ENCODE measurements at regions not wholly inside any gene's neighbourhood (a gene's known extent, or its start where the extent isn't known, plus 50 kb on each side); places are given as distances from the start of the nearest gene placed in this dataset.

- H3K9me3 ChIP-seq (replicated peaks; ENCODE audit: control insufficient read depth, insufficient read depth, low read length), result no peaks in the 10 kb centered on the region
- H3K79me2 ChIP-seq (ENCODE audit: control insufficient read depth, insufficient read depth, low read length), result no peaks in the 10 kb centered on the region
- DNase-seq (ENCODE audit: low read depth, low spot score) (no peak), FAIRE-seq (no peak), ATAC-seq (no peak)
- intact Hi-C loops (cut with micrococcal nuclease; ENCODE audit: unreplicated experiment) (no loop called here), in situ Hi-C loops (cut with MboI) (no loop called here)
- TF ChIP-seq ZNF592 (IDR thresholded peaks at IDR 0.05), result no peak
- TF ChIP-seq POLR2A (IDR thresholded peaks at IDR 0.05; ENCODE audit: low read depth, low read length), result no peak
- TF ChIP-seq SMAD5 (IDR thresholded peaks at IDR 0.05; ENCODE audit: low read depth), result no peak
- no peak for TF ChIP-seq BCL11A (IDR thresholded peaks at IDR 0.05; ENCODE audit: low read depth, low read length)
- POLR2A ChIA-PET, result no interaction called here
- no peak overlapping the region for H3K4me3 ChIP-seq
- H3K27me3 ChIP-seq (replicated peaks in 1 of 2; ENCODE audit: control insufficient read depth in 2 of 2, insufficient read depth in 2 of 2, low read length in 1 of 2), result no peaks in the 10 kb centered on the region
- H4K20me1 ChIP-seq (ENCODE audit: control insufficient read depth, insufficient read depth), result no peaks in the 10 kb centered on the region
- no peaks in the 10 kb centered on the region for H3K4me1 ChIP-seq (ENCODE audit: control insufficient read depth, insufficient read depth, low read length)
- CTCF ChIA-PET, result no interaction called here
- RAD21 ChIA-PET (ENCODE audit: unreplicated experiment), result no interaction called here
- H3K9ac ChIP-seq (ENCODE audit: control insufficient read depth, insufficient read depth, low read length), result no peak overlapping the region
- H3K36me3 ChIP-seq (ENCODE audit: control insufficient read depth in 2 of 2, insufficient read depth in 2 of 2, low read length in 1 of 2), result no peaks in the 10 kb centered on the region
- no peak overlapping the region for H3K4me2 ChIP-seq (ENCODE audit: control insufficient read depth, insufficient read depth)
- WGBS (ENCODE audit: insufficient coverage, insufficient replicate concordance, low lambda C conversion rate, missing lambda C conversion rate), result 48% methylated on average over 1 of the region's 1 CpG
- no TSS peak for BruUV-seq (replicated peaks)
- H2AFZ ChIP-seq (ENCODE audit: control insufficient read depth, low read depth, low read length), result no peak overlapping the region
- SMC1A ChIA-PET (ENCODE audit: uncharacterized antibody, unreplicated experiment), result no interaction called here
- H3K27ac ChIP-seq (ENCODE audit: control insufficient read depth, insufficient read depth), result no peak overlapping the region
Measured at GRCh38 chr6:16930432-16930831, 169.2 kb upstream of the ATXN1 start.

- FAIRE-seq (no peak), DNase-seq (ENCODE audit: low read depth, low spot score) (no peak), ATAC-seq (no peak)
- Histone ChIP-seq H3K9me3 (replicated peaks; ENCODE audit: control insufficient read depth, insufficient read depth, low read length) (no peaks in the 10 kb centered on the region), H3K36me3 (ENCODE audit: control insufficient read depth in 2 of 2, insufficient read depth in 2 of 2, low read length in 1 of 2) (no peaks in the 10 kb centered on the region), H3K4me1 (ENCODE audit: control insufficient read depth, insufficient read depth, low read length) (no peaks in the 10 kb centered on the region), H3K9ac (ENCODE audit: control insufficient read depth, insufficient read depth, low read length) (no peak overlapping the region), H3K4me2 (ENCODE audit: control insufficient read depth, insufficient read depth) (no peak overlapping the region), H4K20me1 (ENCODE audit: control insufficient read depth, insufficient read depth) (no peaks in the 10 kb centered on the region), H3K4me3 (no peak overlapping the region), H3K27me3 (replicated peaks in 1 of 2; ENCODE audit: control insufficient read depth in 2 of 2, insufficient read depth in 2 of 2, low read length in 1 of 2) (no peaks in the 10 kb centered on the region), H2AFZ (ENCODE audit: control insufficient read depth, low read depth, low read length) (no peak overlapping the region), H3K27ac (ENCODE audit: control insufficient read depth, insufficient read depth) (no peak overlapping the region), H3K79me2 (ENCODE audit: control insufficient read depth, insufficient read depth, low read length) (no peaks in the 10 kb centered on the region)
- no TSS peak for BruUV-seq (replicated peaks)
- in situ Hi-C loops (cut with MboI) (no loop called here), intact Hi-C loops (cut with micrococcal nuclease; ENCODE audit: unreplicated experiment) (no loop called here)
- ChIA-PET SMC1A (ENCODE audit: uncharacterized antibody, unreplicated experiment) (no interaction called here), POLR2A (no interaction called here), RAD21 (ENCODE audit: unreplicated experiment) (no interaction called here), CTCF (interaction anchor here (0.7 kb wide), 1 partner anchor 12 kb away, joined by 3 read pairs; no protein-coding TSS in a partner anchor)
- TF ChIP-seq ZNF384 (IDR thresholded peaks at IDR 0.05; ENCODE audit: borderline replicate concordance, low read depth, low read length) (no peak), LARP7 (IDR thresholded peaks at IDR 0.05) (no peak), IRF5 (IDR thresholded peaks at IDR 0.05; ENCODE audit: borderline replicate concordance) (no peak), YBX1 (IDR thresholded peaks at IDR 0.05) (no peak), NKRF (conservative IDR thresholded peaks at IDR 0.05) (no peak), ZNF217 (IDR thresholded peaks at IDR 0.05) (no peak)
- TF ChIP-seq, protein P1, sequence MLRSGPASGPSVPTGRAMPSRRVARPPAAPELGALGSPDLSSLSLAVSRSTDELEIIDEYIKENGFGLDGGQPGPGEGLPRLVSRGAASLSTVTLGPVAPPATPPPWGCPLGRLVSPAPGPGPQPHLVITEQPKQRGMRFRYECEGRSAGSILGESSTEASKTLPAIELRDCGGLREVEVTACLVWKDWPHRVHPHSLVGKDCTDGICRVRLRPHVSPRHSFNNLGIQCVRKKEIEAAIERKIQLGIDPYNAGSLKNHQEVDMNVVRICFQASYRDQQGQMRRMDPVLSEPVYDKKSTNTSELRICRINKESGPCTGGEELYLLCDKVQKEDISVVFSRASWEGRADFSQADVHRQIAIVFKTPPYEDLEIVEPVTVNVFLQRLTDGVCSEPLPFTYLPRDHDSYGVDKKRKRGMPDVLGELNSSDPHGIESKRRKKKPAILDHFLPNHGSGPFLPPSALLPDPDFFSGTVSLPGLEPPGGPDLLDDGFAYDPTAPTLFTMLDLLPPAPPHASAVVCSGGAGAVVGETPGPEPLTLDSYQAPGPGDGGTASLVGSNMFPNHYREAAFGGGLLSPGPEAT (IDR thresholded peaks at IDR 0.05; ENCODE audit: low read depth), result no peak
Measured at GRCh38 chr6:16929809-16930208, 168.5 kb upstream of the ATXN1 start.
